HCT116 (cell line): ENCODE measurements at regions not wholly inside any gene's neighbourhood (a gene's known extent, or its start where the extent isn't known, plus 50 kb on each side); places are given as distances from the start of the nearest gene placed in this dataset.

Source experiments
- ATF3 ChIP-seq: IDR thresholded peaks from 2 replicates; pipeline ENCODE4 v1.6.1; 2012
- CBX3 ChIP-seq: IDR thresholded peaks from 2 replicates; pipeline ENCODE4 v1.6.1; 2012; ENCODE audit warnings: low read depth
- CEBPB ChIP-seq: IDR thresholded peaks from 2 replicates; pipeline ENCODE4 v1.6.1; 2012; ENCODE audit warnings: low read depth
- CTCF ChIP-seq, 3 experiments: fragments of 200-600 bp in 1 of 3; sonication (generic) in 1 of 3; IDR thresholded peaks in 2 of 3; conservative IDR thresholded peaks in 1 of 3; 2 replicates each; pipeline ENCODE4 v1.5.1; 2012 to 2017; ENCODE audit warnings: low read depth in 2 of 3, low read length in 2 of 3, antibody characterized with exemption in 1 of 3, borderline replicate concordance in 1 of 3, control low read depth in 1 of 3, mild to moderate bottlenecking in 1 of 3, mixed read lengths in 1 of 3, mixed run types in 1 of 3, moderate library complexity in 1 of 3; ENCODE audit not compliant: insufficient read depth in 1 of 3
- ELF1 ChIP-seq: IDR thresholded peaks from 2 replicates; pipeline ENCODE4 v1.6.1; 2012; ENCODE audit warnings: low read depth, borderline replicate concordance
- EZH2 ChIP-seq: fragments of 200-600 bp; sonication (generic); IDR thresholded peaks from 2 replicates; pipeline ENCODE4 v1.6.1; 2017; ENCODE audit warnings: antibody characterized with exemption, mixed run types
- POLR2A ChIP-seq: IDR thresholded peaks from 2 replicates; pipeline ENCODE4 v1.7.0; 2011; ENCODE audit warnings: borderline replicate concordance; ENCODE audit not compliant: insufficient read depth, insufficient read length; ENCODE audit errors: extremely low read depth
- POLR2AphosphoS5 ChIP-seq: IDR thresholded peaks from 2 replicates; pipeline ENCODE4 v1.6.1; 2011; ENCODE audit warnings: mild to moderate bottlenecking, low read depth, low read length, moderate library complexity
- RAD21 ChIP-seq: IDR thresholded peaks from 2 replicates; pipeline ENCODE4 v1.6.1; 2012; ENCODE audit warnings: low read depth, mild to moderate bottlenecking
- REST ChIP-seq: IDR thresholded peaks from 2 replicates; pipeline ENCODE4 v1.6.1; 2012; ENCODE audit warnings: low read depth
- SIN3A ChIP-seq: IDR thresholded peaks from 2 replicates; pipeline ENCODE4 v1.6.1; 2012; ENCODE audit warnings: low read depth
- YY1 ChIP-seq: IDR thresholded peaks from 2 replicates; pipeline ENCODE4 v1.6.1; 2011; ENCODE audit warnings: low read length, low read depth, moderate library complexity, mild to moderate bottlenecking; ENCODE audit not compliant: insufficient replicate concordance; ENCODE audit errors: extremely low read depth

- no peak for TF ChIP-seq ELF1
- TF ChIP-seq CTCF (IDR thresholded peaks at IDR 0.05 in 2 of 3, conservative IDR thresholded peaks at IDR 0.05 in 1 of 3; ENCODE audit: borderline replicate concordance in 1 of 3, insufficient read depth in 1 of 3, low read depth in 2 of 3, low read length in 2 of 3) = no peak
- no peak for TF ChIP-seq POLR2A
- TF ChIP-seq SIN3A = no peak
- no peak for TF ChIP-seq ATF3
- TF ChIP-seq EZH2 = no peak
- TF ChIP-seq CEBPB = no peak
- no peak for TF ChIP-seq POLR2AphosphoS5
- TF ChIP-seq REST = no peak
- TF ChIP-seq CBX3 = no peak
- no peak for TF ChIP-seq RAD21
- TF ChIP-seq YY1 = no peak
These were observed 212.9 kb upstream of the SFSWAP start for GRCh38 chr12:131497966-131498365.
